CD14-positive monocyte (primary cell): ENCODE measurements at regions not wholly inside any gene's neighbourhood (a gene's known extent, or its start where the extent isn't known, plus 50 kb on each side); places are given as distances from the start of the nearest gene placed in this dataset.

ENCODE experiments used
- DNase-seq, 3 donors: peaks; one replicate each; pipeline ENCODE4 v3.0.0-alpha.2; 2011 to 2022
- H2AFZ ChIP-seq: 2 replicates; pipeline ENCODE4 v1.6.0; 2012; ENCODE audit warnings: mild to moderate bottlenecking, low read depth, low read length, inconsistent platforms; ENCODE audit not compliant: insufficient read depth, poor library complexity, severe bottlenecking
- H3K27ac ChIP-seq, 2 donors: 1 replicate in 1 of 2; 2 replicates in 1 of 2; pipeline ENCODE4 v1.5.1; 2012 to 2013; ENCODE audit warnings: low read length in 2 of 2, control low read depth in 1 of 2, inconsistent platforms in 1 of 2, low read depth in 1 of 2, mild to moderate bottlenecking in 1 of 2
- H3K27me3 ChIP-seq, 2 donors: one replicate each; pipeline versions ENCODE4 v1.6.0 to v1.6.1; 2011 to 2013; ENCODE audit warnings: low read length in 2 of 2; ENCODE audit not compliant: control insufficient read depth in 2 of 2, insufficient read depth in 2 of 2
- H3K36me3 ChIP-seq, 2 donors: replicated peaks in 1 of 2; 1 replicate in 1 of 2; 2 replicates in 1 of 2; pipeline versions ENCODE4 v1.5.1 to v1.6.1; 2012 to 2013; ENCODE audit warnings: low read length in 2 of 2, control low read depth in 1 of 2, inconsistent platforms in 1 of 2, mild to moderate bottlenecking in 1 of 2; ENCODE audit not compliant: insufficient read depth in 2 of 2, control insufficient read depth in 1 of 2
- H3K4me1 ChIP-seq, 2 donors: 1 replicate in 1 of 2; 2 replicates in 1 of 2; pipeline versions ENCODE4 v1.5.1 to v1.6.1; 2012 to 2013; ENCODE audit warnings: low read length in 2 of 2, control low read depth in 1 of 2, inconsistent platforms in 1 of 2, mild to moderate bottlenecking in 1 of 2, moderate library complexity in 1 of 2; ENCODE audit not compliant: insufficient read depth in 2 of 2, control insufficient read depth in 1 of 2
- H3K4me2 ChIP-seq: replicated peaks from 2 replicates; pipeline ENCODE3; 2012; ENCODE audit warnings: low read length, moderate library complexity, mild to moderate bottlenecking; ENCODE audit not compliant: poor library complexity, severe bottlenecking; ENCODE audit errors: extremely low read depth
- H3K4me3 ChIP-seq, 3 experiments: fragments of 200-600 bp in 1 of 3; sonication (generic) in 1 of 3; replicated peaks in 1 of 3; 1 replicate in 2 of 3; 2 replicates in 1 of 3; pipeline ENCODE4 v1.5.1; 2011 to 2013; ENCODE audit warnings: low read length in 3 of 3, mild to moderate bottlenecking in 3 of 3, control low read depth in 2 of 3, low read depth in 2 of 3, inconsistent platforms in 1 of 3, moderate library complexity in 1 of 3
- H3K79me2 ChIP-seq: 2 replicates; pipeline ENCODE4 v1.6.0; 2012; ENCODE audit warnings: mild to moderate bottlenecking, control low read depth, inconsistent platforms, low read length, moderate library complexity; ENCODE audit not compliant: insufficient read depth
- H3K9ac ChIP-seq: 2 replicates; pipeline ENCODE4 v1.6.0; 2017; ENCODE audit warnings: low read length, mild to moderate bottlenecking; ENCODE audit not compliant: insufficient read depth, poor library complexity, severe bottlenecking
- H3K9me3 ChIP-seq, 2 donors: replicated peaks in 1 of 2; 1 replicate in 1 of 2; 2 replicates in 1 of 2; pipeline versions ENCODE4 v1.5.1 to v1.6.1; 2012 to 2013; ENCODE audit warnings: low read length in 2 of 2, control low read depth in 1 of 2; ENCODE audit not compliant: control insufficient read depth in 1 of 2, insufficient read depth in 1 of 2
- H4K20me1 ChIP-seq: 2 replicates; pipeline ENCODE4 v1.6.0; 2012; ENCODE audit warnings: mild to moderate bottlenecking, low read length, control low read depth, moderate library complexity; ENCODE audit not compliant: insufficient read depth
- H3K27ac Mint-ChIP-seq, 7 donors: one replicate each; pipeline ENCODE4 v1.8.0; 2020; ENCODE audit warnings: mild to moderate bottlenecking in 7 of 7, mixed read lengths in 7 of 7, moderate library complexity in 6 of 7, inconsistent platforms in 2 of 7
- H3K27me3 Mint-ChIP-seq, 3 donors: one replicate each; pipeline ENCODE4 v1.8.0; 2021 to 2022; ENCODE audit warnings: low read depth in 3 of 3, mild to moderate bottlenecking in 3 of 3, mixed read lengths in 3 of 3, moderate library complexity in 3 of 3, inconsistent platforms in 1 of 3
- H3K36me3 Mint-ChIP-seq, 2 donors: one replicate each; pipeline ENCODE4 v1.8.0; 2020; ENCODE audit warnings: mixed read lengths in 2 of 2, inconsistent platforms in 1 of 2, mild to moderate bottlenecking in 1 of 2
- H3K4me1 Mint-ChIP-seq: one replicate; pipeline ENCODE4 v1.8.0; 2020; ENCODE audit warnings: mild to moderate bottlenecking, mixed read lengths
- H3K4me3 Mint-ChIP-seq, 2 donors: one replicate each; pipeline ENCODE4 v1.8.0; 2020; ENCODE audit warnings: mild to moderate bottlenecking in 2 of 2, mixed read lengths in 2 of 2, moderate library complexity in 1 of 2
- H3K9me3 Mint-ChIP-seq, 7 donors: one replicate each; pipeline ENCODE4 v1.8.0; 2020 to 2022; ENCODE audit warnings: mixed read lengths in 7 of 7, mild to moderate bottlenecking in 6 of 7, moderate library complexity in 6 of 7, inconsistent platforms in 2 of 7
- CTCF ChIP-seq: fragments of 200-600 bp; IDR thresholded peaks from one replicate; pipeline ENCODE4 v1.8.0; 2022; ENCODE audit warnings: antibody characterized with exemption, mild to moderate bottlenecking
- intact Hi-C, 2 donors: fragments of 100-400 bp; cut with micrococcal nuclease; formaldehyde crosslinking; loops; one replicate each; pipeline versions ENCODE4 v1.15.0 to v1.15.1; 2023

- Mint-ChIP-seq H3K4me3 (no peak overlapping the region), H3K27ac (no peak overlapping the region), H3K36me3 (no peaks in the 10 kb centered on the region), H3K9me3 (peaks cover 0 to 5% (median 2%) of the 10 kb centered on the region in 7 donors), H3K27me3 (peaks cover 0 to 1% (median 0%) of the 10 kb centered on the region in 3 donors), H3K4me1 (no peaks in the 10 kb centered on the region)
- H3K4me1 ChIP-seq = no peaks in the 10 kb centered on the region
- no peak for TF ChIP-seq CTCF
- no peak overlapping the region for H3K9ac ChIP-seq
- no peaks in the 10 kb centered on the region for H3K36me3 ChIP-seq
- DNase-seq = no peak
- no peak overlapping the region for H3K27ac ChIP-seq
- no peaks in the 10 kb centered on the region for H3K27me3 ChIP-seq
- H3K79me2 ChIP-seq = no peaks in the 10 kb centered on the region
- H3K4me2 ChIP-seq = no peak overlapping the region
- H4K20me1 ChIP-seq = no peaks in the 10 kb centered on the region
- intact Hi-C loops = no loop called here
- H3K4me3 ChIP-seq = no peak overlapping the region
- no peak overlapping the region for H2AFZ ChIP-seq
- H3K9me3 ChIP-seq = peaks cover 0 to 2% of the 10 kb centered on the region in 2 donors
Measured at GRCh38 chr10:107480781-107481180, 316.3 kb upstream of the SORCS1 start.

DNA sequence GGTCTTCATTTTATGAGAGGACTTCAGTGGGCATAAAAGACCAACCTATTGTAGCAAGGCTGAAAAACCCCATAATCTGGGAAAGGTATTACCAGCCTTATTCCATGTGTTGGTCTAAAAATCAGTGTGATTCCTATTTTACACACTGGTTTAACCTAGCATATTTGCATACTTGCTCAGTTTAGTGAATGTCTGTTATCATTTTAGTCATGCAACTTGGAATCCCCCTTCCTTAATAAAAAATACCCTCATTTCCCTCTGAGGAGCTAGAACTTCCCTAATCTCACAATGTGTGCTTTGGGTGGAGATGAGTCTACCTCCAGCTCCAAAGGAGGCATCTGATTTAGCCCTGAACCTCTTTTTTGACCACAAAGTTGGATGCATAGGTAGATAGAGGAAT lies 312.8 kb upstream of the SORCS1 start:
- H3K27ac Mint-ChIP-seq = no peak overlapping the region
- H2AFZ ChIP-seq = no peak overlapping the region
- H3K4me3 ChIP-seq = no peak overlapping the region
- no peak overlapping the region for H3K27ac ChIP-seq
- H3K4me2 ChIP-seq = no peak overlapping the region
- peaks cover 0 to 2% of the 10 kb centered on the region in 2 donors for H3K9me3 ChIP-seq
- H3K4me1 ChIP-seq = no peaks in the 10 kb centered on the region
- no peaks in the 10 kb centered on the region for H3K4me1 Mint-ChIP-seq
- peaks cover 0 to 4% (median 1%) of the 10 kb centered on the region in 7 donors for H3K9me3 Mint-ChIP-seq
- H3K4me3 Mint-ChIP-seq = no peak overlapping the region
- no peak overlapping the region for H3K9ac ChIP-seq
- intact Hi-C loops = no loop called here
- no peaks in the 10 kb centered on the region for H3K36me3 ChIP-seq
- no peaks in the 10 kb centered on the region for H3K79me2 ChIP-seq
- H3K27me3 ChIP-seq = no peaks in the 10 kb centered on the region
- peaks cover 0 to 3% (median 0%) of the 10 kb centered on the region in 3 donors for H3K27me3 Mint-ChIP-seq
- H4K20me1 ChIP-seq = no peaks in the 10 kb centered on the region
- H3K36me3 Mint-ChIP-seq = no peaks in the 10 kb centered on the region
- TF ChIP-seq CTCF = no peak
- peak in 1 of 3 donors; percentile 15 for DNase-seq
